ENCODE measurements at regions not wholly inside any gene's neighbourhood (a gene's known extent, or its start where the extent isn't known, plus 50 kb on each side); places are given as distances from the start of the nearest gene placed in this dataset.

GRCh38 chr6:156519940-156520339, 257.2 kb upstream of the ARID1B start:
- TF ChIP-seq POLR2A (IDR thresholded peaks at IDR 0.05) (no peak), CTCF (IDR thresholded peaks at IDR 0.05) (no peak)
